HG02981 (cell line): ENCODE measurements at regions not wholly inside any gene's neighbourhood (a gene's known extent, or its start where the extent isn't known, plus 50 kb on each side); places are given as distances from the start of the nearest gene placed in this dataset.
"Not testable (repeated sequence)": the region's sequence is repeated elsewhere in the genome, so short reads cannot be mapped to it uniquely, and the experiment has no call there.

Experiments used
- ATAC-seq: cut with Tn5 transposase; IDR thresholded peaks from one replicate; pipeline ENCODE4 v1.9.1; 2021; ENCODE audit warnings: mild to moderate bottlenecking, moderate library complexity; ENCODE audit not compliant: unreplicated experiment

- peak; percentile 69 for ATAC-seq
These were observed 60.6 kb upstream of the AKR1C1 start for GRCh38 chr10:4902571-4903011.

DNA sequence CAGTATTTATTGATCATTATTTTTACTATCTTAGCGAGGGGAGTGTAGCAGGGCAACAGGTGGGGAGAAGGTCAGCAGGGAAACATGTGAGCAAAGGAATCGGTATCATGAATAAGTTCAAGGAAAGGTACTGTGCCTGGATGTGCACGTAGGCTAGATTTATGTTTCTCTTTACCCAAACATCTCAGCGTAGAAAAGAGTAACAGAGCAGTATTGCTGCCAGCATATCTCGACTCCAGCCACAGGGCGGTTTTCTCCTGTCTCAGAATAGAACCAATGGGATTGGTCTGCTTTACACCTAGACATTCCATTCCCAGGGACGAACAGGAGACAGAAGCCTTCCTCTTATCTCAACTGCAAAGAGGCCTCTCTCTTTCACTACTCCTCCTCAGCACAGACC is 60.1 kb upstream of the AKR1C1 start:
- not testable (repeated sequence) for ATAC-seq

- not testable (repeated sequence) for ATAC-seq
These were observed 59.5 kb upstream of the AKR1C1 start for GRCh38 chr10:4903675-4904074.

GRCh38 chr10:4909118-4909517 is 54.1 kb upstream of the AKR1C1 start:
- no peak for ATAC-seq
